Kidney tubule cell (primary cell): ENCODE measurements at regions not wholly inside any gene's neighbourhood (a gene's known extent, or its start where the extent isn't known, plus 50 kb on each side); places are given as distances from the start of the nearest gene placed in this dataset.
"Not testable (repeated sequence)": the region's sequence is repeated elsewhere in the genome, so short reads cannot be mapped to it uniquely, and the experiment has no call there.

Experiments
- DNase-seq: peaks from one replicate; pipeline ENCODE4 v3.0.0-alpha.2; 2018; ENCODE audit warnings: low spot score

- DNase-seq, result no peak
Measured at GRCh38 chr21:14826630-14827029, 238.2 kb downstream of the NRIP1 start.

GRCh38 chr21:14825514-14825974, 239.3 kb downstream of the NRIP1 start:
- DNase-seq, result no peak

- no peak for DNase-seq
Measured at GRCh38 chr21:14824126-14824525, 240.7 kb downstream of the NRIP1 start.

- no peak for DNase-seq
Measured at GRCh38 chr21:14817311-14817710, 247.5 kb downstream of the NRIP1 start.

- DNase-seq, result no peak
Measured at GRCh38 chr21:14814991-14815390, 249.8 kb downstream of the NRIP1 start.

- no peak for DNase-seq
Measured at GRCh38 chr21:14814282-14814681, 250.5 kb downstream of the NRIP1 start.

GRCh38 chr21:14804170-14804569, 258.1 kb upstream of the SAMSN1 start:
- DNase-seq, result not testable (repeated sequence)

- DNase-seq, result no peak
Measured at GRCh38 chr21:14797543-14797942, 251.4 kb upstream of the SAMSN1 start.

- no peak for DNase-seq
Measured at GRCh38 chr21:14787312-14787711, 241.2 kb upstream of the SAMSN1 start.

GRCh38 chr21:14785679-14786078, 239.6 kb upstream of the SAMSN1 start:
- DNase-seq, result no peak

GRCh38 chr21:14773777-14774345, 227.7 kb upstream of the SAMSN1 start:
- DNase-seq, result peak; percentile 43

GRCh38 chr21:14771593-14771992, 225.5 kb upstream of the SAMSN1 start:
- no peak for DNase-seq

GRCh38 chr21:14768042-14768441, 221.9 kb upstream of the SAMSN1 start:
- no peak for DNase-seq

GRCh38 chr21:14767192-14767852, 221.2 kb upstream of the SAMSN1 start:
- no peak for DNase-seq

GRCh38 chr21:14766241-14766640, 220.1 kb upstream of the SAMSN1 start:
- no peak for DNase-seq

- DNase-seq, result no peak
Measured at GRCh38 chr21:14763695-14764064, 217.6 kb upstream of the SAMSN1 start.

- DNase-seq, result peak; percentile 7
Measured at GRCh38 chr21:14762734-14763694, 216.9 kb upstream of the SAMSN1 start.

GRCh38 chr21:14762327-14762726, 216.2 kb upstream of the SAMSN1 start:
- DNase-seq, result no peak

- DNase-seq, result no peak
Measured at GRCh38 chr21:14759285-14759684, 213.2 kb upstream of the SAMSN1 start.

GRCh38 chr21:14758849-14759248, 212.7 kb upstream of the SAMSN1 start:
- DNase-seq, result no peak

- no peak for DNase-seq
Measured at GRCh38 chr21:14757533-14758327, 211.6 kb upstream of the SAMSN1 start.

GRCh38 chr21:14755086-14755485, 209.0 kb upstream of the SAMSN1 start:
- no peak for DNase-seq
